Heart right ventricle (tissue), 16 donors: ENCODE measurements at regions not wholly inside any gene's neighbourhood (a gene's known extent, or its start where the extent isn't known, plus 50 kb on each side); places are given as distances from the start of the nearest gene placed in this dataset.

Experiments
- ATAC-seq, 8 donors: fragments of 200-7000 bp; cut with Tn5 transposase; one replicate each; pipeline ENCODE4 v1.9.1; 2020; ENCODE audit warnings: mild to moderate bottlenecking in 8 of 8, moderate library complexity in 8 of 8, moderate number of reproducible peaks in 1 of 8
- DNase-seq, 2 donors: peaks; one replicate each; pipeline ENCODE4 v3.0.0-alpha.2; 2020
- H3K27ac ChIP-seq, 10 donors: fragments of 200-600 bp; sonication (generic) in 2 of 10; one replicate each; pipeline versions ENCODE4 v1.5.0 to v1.8.0; 2020 to 2022; ENCODE audit warnings: mild to moderate bottlenecking in 3 of 10
- H3K27me3 ChIP-seq, 7 donors: fragments of 200-600 bp; one replicate each; pipeline ENCODE4 v1.8.0; 2021 to 2022; ENCODE audit warnings: mild to moderate bottlenecking in 2 of 7
- H3K36me3 ChIP-seq, 9 donors: fragments of 200-600 bp; sonication (generic) in 1 of 9; one replicate each; pipeline versions ENCODE4 v1.5.0 to v1.8.0; 2020 to 2022; ENCODE audit warnings: mild to moderate bottlenecking in 2 of 9
- H3K4me1 ChIP-seq, 9 donors: fragments of 200-600 bp; sonication (generic) in 1 of 9; one replicate each; pipeline versions ENCODE4 v1.5.0 to v1.8.0; 2020 to 2022; ENCODE audit warnings: mild to moderate bottlenecking in 4 of 9
- H3K4me3 ChIP-seq, 10 donors: fragments of 200-600 bp; sonication (generic) in 2 of 10; one replicate each; pipeline versions ENCODE4 v1.5.0 to v1.8.0; 2020 to 2022; ENCODE audit warnings: mild to moderate bottlenecking in 7 of 10, moderate library complexity in 2 of 10
- H3K9me3 ChIP-seq, 11 donors: fragments of 200-600 bp in 10 of 11; sonication (generic) in 2 of 11; one replicate each; pipeline versions ENCODE4 v1.5.0 to v1.8.0; 2013 to 2022; ENCODE audit warnings: mild to moderate bottlenecking in 2 of 11, control low read depth in 1 of 11, moderate library complexity in 1 of 11
- CTCF ChIP-seq, 9 donors: fragments of 200-600 bp; sonication (generic) in 2 of 9; IDR thresholded peaks; one replicate each; pipeline versions ENCODE4 v1.5.0 to v1.8.0; 2021 to 2022; ENCODE audit warnings: antibody characterized with exemption in 9 of 9, mild to moderate bottlenecking in 5 of 9, moderate library complexity in 1 of 9
- WGBS, 2 donors: extraction: QIAGEN DNeasy Blood & Tissue Kit; methylation state at CpG; one replicate each; pipeline ENCODE4 v1.1.7; 2013; ENCODE audit warnings: inconsistent platforms in 1 of 2; 5-methylcytosine and 5-hydroxymethylcytosine counted together
- intact Hi-C, 10 donors: fragments of 100-400 bp; cut with DNase I; formaldehyde crosslinking; loops; one replicate each; pipeline versions ENCODE4 v1.11.1 to v1.14.2; 2022
- donor health status: Arrhythmogenic right ventricular cardiomyopathy.
- donor health status: ischemic (EF 13 %, LVEDD 7.1; RV severe dilation, severe dysfunction).
- donor health status: healthy with polysubstance abuse.
- donor health status: DM: no; HTN: yes; CAD: no.
- donor health status: DM: no; HTN: no; CAD: no.
- donor health status: ischemic (EF 25% LVEDD 6.9; RV normal size, moderate dysfunction).
- donor health status: ischemic (EF 25% LVEDD 5.7; RV mildly dilated, moderate dysfunction).
- donor health status: healthy.
- donor health status: DM: yes; HTN: yes; CAD: no.
- donor health status: Ischemic cardiomyopathy.
- donor health status: ischemic (EF 35%, LVEDD 5.7; RV mildly dilated, moderate dysfunction).
- donor health status: nonischemic (EF 11% LVEDD 7.7; RV severe dilation, severe dysfunction).
- donor health status: DM: yes; HTN: yes; CAD: no.
- donor health status: PGD.
- donor health status: ischemic (EF 29% LVEDD 5.4; RV normal size, mild dysfunction).
- donor health status: nonischemic (EF 23%, LVEDD 6.1; RV moderate dilation, normal function).

- intact Hi-C loops, result no loop called here
These were observed 933.1 kb upstream of the LRRN3 start for GRCh38 chr7:110157631-110158362.

GRCh38 chr7:110168010-110168409, 922.9 kb upstream of the LRRN3 start:
- no peak overlapping the region for H3K4me3 ChIP-seq
- DNase-seq, result no peak
- ATAC-seq, result no peak
- WGBS, 2 donors, result 87 to 92% methylated on average over 3 of the region's 3 CpGs
- H3K9me3 ChIP-seq, result peaks cover 0 to 13% (median 0%) of the 10 kb centered on the region in 11 donors
- no peak for TF ChIP-seq CTCF (IDR thresholded peaks at IDR 0.05)
- H3K27ac ChIP-seq, result no peak overlapping the region
- no peaks in the 10 kb centered on the region for H3K4me1 ChIP-seq
- no peaks in the 10 kb centered on the region for H3K27me3 ChIP-seq
- no peaks in the 10 kb centered on the region for H3K36me3 ChIP-seq
- intact Hi-C loops, result no loop called here

More at GRCh38 chr7:110157631-110158362, 933.1 kb upstream of the LRRN3 start:
- Histone ChIP-seq H3K9me3 (peaks cover 0 to 2% (median 0%) of the 10 kb centered on the region in 11 donors), H3K27me3 (no peaks in the 10 kb centered on the region), H3K4me1 (no peaks in the 10 kb centered on the region), H3K27ac (no peak overlapping the region), H3K36me3 (no peaks in the 10 kb centered on the region), H3K4me3 (no peak overlapping the region)
- 2 to 49% methylated on average over 1 of the region's 1 CpG for WGBS, 2 donors
- no peak for TF ChIP-seq CTCF (IDR thresholded peaks at IDR 0.05)
- no peak for ATAC-seq
- no peak for DNase-seq

- DNase-seq (no peak), ATAC-seq (no peak)
- 59 to 67% methylated on average over 2 of the region's 2 CpGs for WGBS, 2 donors
- no peak for TF ChIP-seq CTCF (IDR thresholded peaks at IDR 0.05)
- H3K27me3 ChIP-seq, result no peaks in the 10 kb centered on the region
- no peak overlapping the region for H3K4me3 ChIP-seq
- no peak overlapping the region for H3K27ac ChIP-seq
- peaks cover 0 to 6% (median 0%) of the 10 kb centered on the region in 11 donors for H3K9me3 ChIP-seq
- H3K36me3 ChIP-seq, result no peaks in the 10 kb centered on the region
- intact Hi-C loops, result no loop called here
- no peaks in the 10 kb centered on the region for H3K4me1 ChIP-seq
These were observed 920.1 kb upstream of the LRRN3 start for GRCh38 chr7:110170841-110171240.

- Histone ChIP-seq H3K4me1 (no peaks in the 10 kb centered on the region), H3K27me3 (no peaks in the 10 kb centered on the region), H3K36me3 (no peaks in the 10 kb centered on the region), H3K9me3 (peaks cover 0 to 6% (median 0%) of the 10 kb centered on the region in 11 donors), H3K4me3 (no peak overlapping the region), H3K27ac (no peak overlapping the region)
- DNase-seq (no peak), ATAC-seq (no peak)
- intact Hi-C loops, result no loop called here
- TF ChIP-seq CTCF (IDR thresholded peaks at IDR 0.05), result no peak
- WGBS, 2 donors, result 82 to 87% methylated on average over 5 of the region's 5 CpGs
These were observed 913.5 kb upstream of the LRRN3 start for GRCh38 chr7:110177463-110177862.
